SK-N-SH treated with all-trans-retinoic acid at 6 μM for 48 hours (cell line): ENCODE measurements at regions not wholly inside any gene's neighbourhood (a gene's known extent, or its start where the extent isn't known, plus 50 kb on each side); places are given as distances from the start of the nearest gene placed in this dataset.

Experiments used
- BACH2 ChIP-seq: fragments of 250-450 bp; sonication (Bioruptor Pico); IDR thresholded peaks from 2 replicates; pipeline ENCODE4 v1.9.0; 2021; ENCODE audit warnings: mild to moderate bottlenecking, borderline replicate concordance
- ESRRG ChIP-seq: fragments of 250-450 bp; sonication (Bioruptor Pico); IDR thresholded peaks from 2 replicates; pipeline ENCODE4 v1.6.1; 2021; ENCODE audit warnings: mild to moderate bottlenecking
- ZNF565 ChIP-seq: fragments of 450-650 bp; formaldehyde crosslinking; conservative IDR thresholded peaks from 2 replicates; pipeline ENCODE4 v1.5.0; 2020; ENCODE audit warnings: low read depth, mild to moderate bottlenecking, moderate library complexity
- ZNF8 ChIP-seq: fragments of 450-650 bp; formaldehyde crosslinking; IDR thresholded peaks from 2 replicates; pipeline ENCODE4 v1.5.0; 2020; ENCODE audit warnings: mild to moderate bottlenecking, moderate library complexity

- TF ChIP-seq ESRRG (CRISPR knock-in tag) (no peak), ZNF8 (CRISPR knock-in tag) (no peak), ZNF565 (CRISPR knock-in tag) (no peak), BACH2 (CRISPR knock-in tag) (no peak)
These were observed 90.8 kb upstream of the CNTN6 start for GRCh38 chr3:1002010-1002409.
